Central memory CD4-positive, alpha-beta T cell (primary cell): ENCODE measurements at regions not wholly inside any gene's neighbourhood (a gene's known extent, or its start where the extent isn't known, plus 50 kb on each side); places are given as distances from the start of the nearest gene placed in this dataset.
"Not testable (repeated sequence)": the region's sequence is repeated elsewhere in the genome, so short reads cannot be mapped to it uniquely, and the experiment has no call there.

ENCODE experiments used
- DNase-seq: peaks from one replicate; pipeline ENCODE4 v3.0.0; 2022

GRCh38 chr9:78438780-78439179, 141.9 kb downstream of the PSAT1 start:
- DNase-seq: no peak

- peak; percentile 38 for DNase-seq
Measured at GRCh38 chr9:78439190-78439865, 142.4 kb downstream of the PSAT1 start.

GRCh38 chr9:78439866-78440830, 143.2 kb downstream of the PSAT1 start:
- no peak for DNase-seq

GRCh38 chr9:78441396-78441795, 144.5 kb downstream of the PSAT1 start:
- no peak for DNase-seq

GRCh38 chr9:78441822-78442431, 145.0 kb downstream of the PSAT1 start:
- DNase-seq: no peak

- not testable (repeated sequence) for DNase-seq
Measured at GRCh38 chr9:78442577-78442976, 145.7 kb downstream of the PSAT1 start.

GRCh38 chr9:78443946-78444345, 147.0 kb downstream of the PSAT1 start:
- DNase-seq: no peak

GRCh38 chr9:78448960-78449673, 152.2 kb downstream of the PSAT1 start:
- no peak for DNase-seq

- DNase-seq: no peak
Measured at GRCh38 chr9:78453450-78453849, 156.5 kb downstream of the PSAT1 start.

GRCh38 chr9:78462611-78463010, 165.7 kb downstream of the PSAT1 start:
- no peak for DNase-seq

GRCh38 chr9:78463750-78464149, 166.8 kb downstream of the PSAT1 start:
- DNase-seq: no peak

- no peak for DNase-seq
Measured at GRCh38 chr9:78468231-78468630, 171.3 kb downstream of the PSAT1 start.

- DNase-seq: no peak
Measured at GRCh38 chr9:78468974-78469576, 172.2 kb downstream of the PSAT1 start.

GRCh38 chr9:78470216-78470615, 173.3 kb downstream of the PSAT1 start:
- DNase-seq: no peak

GRCh38 chr9:78470741-78471140, 173.8 kb downstream of the PSAT1 start:
- no peak for DNase-seq

- no peak for DNase-seq
Measured at GRCh38 chr9:78472111-78472510, 175.2 kb downstream of the PSAT1 start.

GRCh38 chr9:78479441-78479840, 182.5 kb downstream of the PSAT1 start:
- DNase-seq: no peak

- no peak for DNase-seq
Measured at GRCh38 chr9:78486661-78487060, 189.7 kb downstream of the PSAT1 start.

- DNase-seq: no peak
Measured at GRCh38 chr9:78490231-78490630, 193.3 kb downstream of the PSAT1 start.

- no peak for DNase-seq
Measured at GRCh38 chr9:78491402-78491801, 194.5 kb downstream of the PSAT1 start.

- no peak for DNase-seq
Measured at GRCh38 chr9:78493166-78493742, 196.3 kb downstream of the PSAT1 start.

GRCh38 chr9:78502566-78502965, 205.6 kb downstream of the PSAT1 start:
- DNase-seq: no peak
